Neural crest cell (in vitro differentiated cells): ENCODE measurements at regions not wholly inside any gene's neighbourhood (a gene's known extent, or its start where the extent isn't known, plus 50 kb on each side); places are given as distances from the start of the nearest gene placed in this dataset.
A peak's percentile ranks its signal among the peaks of the same experiment; 100 is the strongest.
"Not testable (repeated sequence)": the region's sequence is repeated elsewhere in the genome, so short reads cannot be mapped to it uniquely, and the experiment has no call there.

ENCODE experiments used
- DNase-seq: peaks from one replicate; pipeline ENCODE4 v3.0.0; 2021; ENCODE audit warnings: low read depth, mixed read lengths, low spot score
- H3K27ac Mint-ChIP-seq: one replicate; pipeline ENCODE4 v1.8.0; 2021; ENCODE audit warnings: mild to moderate bottlenecking, mixed read lengths; ENCODE audit not compliant: unreplicated experiment
- H3K27me3 Mint-ChIP-seq: 2 replicates; pipeline ENCODE4 v1.8.0; 2021; ENCODE audit warnings: low read depth, mild to moderate bottlenecking, mixed read lengths
- H3K36me3 Mint-ChIP-seq: 2 replicates; pipeline ENCODE4 v1.8.0; 2021; ENCODE audit warnings: low read depth, mild to moderate bottlenecking, mixed read lengths
- H3K4me1 Mint-ChIP-seq: 2 replicates; pipeline ENCODE4 v1.8.0; 2021; ENCODE audit warnings: mixed read lengths
- H3K4me3 Mint-ChIP-seq: one replicate; pipeline ENCODE4 v1.8.0; 2021; ENCODE audit warnings: mild to moderate bottlenecking, mixed read lengths
- H3K9me3 Mint-ChIP-seq: 2 replicates; pipeline ENCODE4 v1.8.0; 2021; ENCODE audit warnings: mixed read lengths
- CTCF ChIP-seq: fragments of 200-600 bp; sonication (generic); conservative IDR thresholded peaks from 2 replicates; pipeline ENCODE4 v1.5.0; 2021; ENCODE audit warnings: antibody characterized with exemption, mild to moderate bottlenecking

GRCh38 chr5:8831251-8831650 is 714.6 kb downstream of the SEMA5A start:
- H3K9me3 Mint-ChIP-seq: peaks cover 20% of the 10 kb centered on the region
- H3K36me3 Mint-ChIP-seq: peaks cover 4% of the 10 kb centered on the region
- H3K27ac Mint-ChIP-seq: peak overlapping the region; percentile 52
- DNase-seq: no peak
- peaks cover 50% of the 10 kb centered on the region for H3K4me1 Mint-ChIP-seq
- TF ChIP-seq CTCF: no peak
- no peaks in the 10 kb centered on the region for H3K27me3 Mint-ChIP-seq
- H3K4me3 Mint-ChIP-seq: no peak overlapping the region

- TF ChIP-seq CTCF: no peak
- H3K27ac Mint-ChIP-seq: no peak overlapping the region
- peaks cover 20% of the 10 kb centered on the region for H3K9me3 Mint-ChIP-seq
- DNase-seq: no peak
- no peak overlapping the region for H3K4me3 Mint-ChIP-seq
- H3K4me1 Mint-ChIP-seq: peaks cover 48% of the 10 kb centered on the region
- no peaks in the 10 kb centered on the region for H3K27me3 Mint-ChIP-seq
- H3K36me3 Mint-ChIP-seq: peaks cover 4% of the 10 kb centered on the region
These were observed 714.0 kb downstream of the SEMA5A start for GRCh38 chr5:8831854-8832253.

GRCh38 chr5:8839361-8840055 is 706.4 kb downstream of the SEMA5A start:
- H3K4me3 Mint-ChIP-seq: peak overlapping the region; percentile 68
- no peak for TF ChIP-seq CTCF
- H3K9me3 Mint-ChIP-seq: peaks cover 12% of the 10 kb centered on the region
- H3K27me3 Mint-ChIP-seq: no peaks in the 10 kb centered on the region
- H3K4me1 Mint-ChIP-seq: peaks cover 47% of the 10 kb centered on the region
- peaks cover 17% of the 10 kb centered on the region for H3K36me3 Mint-ChIP-seq
- peak overlapping the region; percentile 98 for H3K27ac Mint-ChIP-seq
- DNase-seq: peak; percentile 57

- peak overlapping the region; percentile 68 for H3K4me3 Mint-ChIP-seq
- H3K27ac Mint-ChIP-seq: peak overlapping the region; percentile 63
- TF ChIP-seq CTCF: no peak
- H3K36me3 Mint-ChIP-seq: peaks cover 17% of the 10 kb centered on the region
- H3K4me1 Mint-ChIP-seq: peaks cover 49% of the 10 kb centered on the region
- peaks cover 12% of the 10 kb centered on the region for H3K9me3 Mint-ChIP-seq
- H3K27me3 Mint-ChIP-seq: no peaks in the 10 kb centered on the region
- DNase-seq: no peak
These were observed 705.6 kb downstream of the SEMA5A start for GRCh38 chr5:8840237-8840636.

- H3K27me3 Mint-ChIP-seq, DNase-seq, H3K4me3 Mint-ChIP-seq, H3K27ac Mint-ChIP-seq: not testable (repeated sequence)
- peaks cover 17% of the 10 kb centered on the region for H3K36me3 Mint-ChIP-seq
- H3K9me3 Mint-ChIP-seq: peaks cover 12% of the 10 kb centered on the region
- H3K4me1 Mint-ChIP-seq: peaks cover 49% of the 10 kb centered on the region
These were observed 705.1 kb downstream of the SEMA5A start for GRCh38 chr5:8840746-8841145.

GRCh38 chr5:8842971-8843551 is 702.8 kb downstream of the SEMA5A start:
- Mint-ChIP-seq H3K36me3 (peaks cover 17% of the 10 kb centered on the region), H3K27me3 (no peaks in the 10 kb centered on the region), H3K9me3 (peaks cover 10% of the 10 kb centered on the region), H3K27ac (peak overlapping the region; percentile 98), H3K4me1 (peaks cover 50% of the 10 kb centered on the region), H3K4me3 (peak overlapping the region; percentile 52)
- TF ChIP-seq CTCF: peak; percentile 33
- no peak for DNase-seq
